AG04450 (cell line): ENCODE measurements at regions not wholly inside any gene's neighbourhood (a gene's known extent, or its start where the extent isn't known, plus 50 kb on each side); places are given as distances from the start of the nearest gene placed in this dataset.

Experiments used
- CTCF ChIA-PET: fragments of 300-600, 350-600 bp; formaldehyde crosslinking; extraction: SDS; loops from one replicate; lab custom pipeline; 2022; ENCODE audit warnings: antibody characterized with exemption, inconsistent platforms; lab: Charles Lee
- POLR2A ChIA-PET: fragments of 350-600 bp; formaldehyde crosslinking; extraction: SDS; loops from one replicate; lab custom pipeline; 2021; ENCODE audit warnings: antibody characterized with exemption, inconsistent platforms; lab: Yijun Ruan, JAX
- DNase-seq: peaks from one replicate; pipeline ENCODE4 v3.0.0-alpha.2; 2011; ENCODE audit warnings: low read depth, low spot score
- H3K27ac ChIP-seq: one replicate; pipeline ENCODE4 v1.5.1; 2012; ENCODE audit warnings: low read depth, low read length, control low read depth
- H3K27me3 ChIP-seq: one replicate; pipeline ENCODE4 v1.6.0; 2012; ENCODE audit warnings: low read length; ENCODE audit not compliant: control insufficient read depth, insufficient read depth
- H3K4me3 ChIP-seq: 2 replicates; pipeline ENCODE4 v1.5.1; 2011; ENCODE audit warnings: mild to moderate bottlenecking, low read depth, low read length, control low read depth
- H3K9me3 ChIP-seq: 2 replicates; pipeline ENCODE4 v1.5.1; 2012; ENCODE audit warnings: low read length; ENCODE audit not compliant: control insufficient read depth, insufficient read depth
- TF ChIP-seq, protein P1 (sequence below): IDR thresholded peaks from 2 replicates; pipeline ENCODE4 v1.5.1; 2011; ENCODE audit warnings: low read depth, low read length, control low read depth, inconsistent platforms

DNA sequence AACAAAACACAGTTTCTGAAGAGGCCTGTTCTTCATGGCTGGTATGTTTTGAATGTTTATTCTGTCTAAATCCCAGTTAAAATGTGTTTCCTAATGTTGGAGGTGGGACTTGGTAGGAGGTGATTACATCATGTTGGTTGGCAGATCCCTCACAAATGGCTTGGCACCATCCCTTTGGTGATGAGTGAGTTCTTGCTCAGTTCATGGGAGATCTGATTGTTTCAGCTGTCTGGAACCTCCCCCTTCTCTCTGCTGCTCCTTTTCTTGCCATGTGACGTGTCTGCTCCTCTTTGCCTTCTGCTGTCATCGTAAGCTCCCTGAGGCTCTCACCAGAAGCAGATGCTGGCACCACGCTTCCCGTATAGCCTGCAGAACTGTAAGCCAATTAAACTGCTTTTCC, 383.6 kb upstream of the TPK1 start:
- CTCF ChIA-PET, result no interaction called here
- POLR2A ChIA-PET, result no interaction called here
- Histone ChIP-seq H3K4me3 (no peak overlapping the region), H3K27ac (no peak overlapping the region), H3K27me3 (no peaks in the 10 kb centered on the region), H3K9me3 (peaks cover 16% of the 10 kb centered on the region)
- TF ChIP-seq, protein P1, sequence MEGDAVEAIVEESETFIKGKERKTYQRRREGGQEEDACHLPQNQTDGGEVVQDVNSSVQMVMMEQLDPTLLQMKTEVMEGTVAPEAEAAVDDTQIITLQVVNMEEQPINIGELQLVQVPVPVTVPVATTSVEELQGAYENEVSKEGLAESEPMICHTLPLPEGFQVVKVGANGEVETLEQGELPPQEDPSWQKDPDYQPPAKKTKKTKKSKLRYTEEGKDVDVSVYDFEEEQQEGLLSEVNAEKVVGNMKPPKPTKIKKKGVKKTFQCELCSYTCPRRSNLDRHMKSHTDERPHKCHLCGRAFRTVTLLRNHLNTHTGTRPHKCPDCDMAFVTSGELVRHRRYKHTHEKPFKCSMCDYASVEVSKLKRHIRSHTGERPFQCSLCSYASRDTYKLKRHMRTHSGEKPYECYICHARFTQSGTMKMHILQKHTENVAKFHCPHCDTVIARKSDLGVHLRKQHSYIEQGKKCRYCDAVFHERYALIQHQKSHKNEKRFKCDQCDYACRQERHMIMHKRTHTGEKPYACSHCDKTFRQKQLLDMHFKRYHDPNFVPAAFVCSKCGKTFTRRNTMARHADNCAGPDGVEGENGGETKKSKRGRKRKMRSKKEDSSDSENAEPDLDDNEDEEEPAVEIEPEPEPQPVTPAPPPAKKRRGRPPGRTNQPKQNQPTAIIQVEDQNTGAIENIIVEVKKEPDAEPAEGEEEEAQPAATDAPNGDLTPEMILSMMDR, result no peak
- no peak for DNase-seq

DNA sequence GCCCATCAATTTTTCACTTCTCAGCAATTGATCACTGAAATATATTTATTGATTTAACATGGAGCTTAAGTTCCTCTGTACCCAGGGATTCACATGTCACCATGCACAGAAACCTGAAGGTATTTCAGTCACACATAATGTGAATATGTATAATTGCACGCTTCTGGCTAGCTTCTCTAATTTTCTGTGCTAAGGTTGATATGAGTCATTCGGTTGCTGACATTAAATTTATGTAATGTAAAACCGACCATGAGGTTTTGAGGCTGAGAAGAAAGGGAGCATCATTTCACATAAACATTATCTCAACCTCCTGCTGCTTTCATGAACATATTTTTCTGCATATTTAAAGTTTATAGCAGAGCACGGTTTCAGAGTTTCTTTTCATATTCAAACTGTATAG, 381.0 kb upstream of the TPK1 start:
- POLR2A ChIA-PET, result no interaction called here
- Histone ChIP-seq H3K9me3 (peaks cover 16% of the 10 kb centered on the region), H3K27ac (no peak overlapping the region), H3K27me3 (no peaks in the 10 kb centered on the region), H3K4me3 (no peak overlapping the region)
- TF ChIP-seq, protein P1, result no peak
- CTCF ChIA-PET, result no interaction called here
- no peak for DNase-seq

DNA sequence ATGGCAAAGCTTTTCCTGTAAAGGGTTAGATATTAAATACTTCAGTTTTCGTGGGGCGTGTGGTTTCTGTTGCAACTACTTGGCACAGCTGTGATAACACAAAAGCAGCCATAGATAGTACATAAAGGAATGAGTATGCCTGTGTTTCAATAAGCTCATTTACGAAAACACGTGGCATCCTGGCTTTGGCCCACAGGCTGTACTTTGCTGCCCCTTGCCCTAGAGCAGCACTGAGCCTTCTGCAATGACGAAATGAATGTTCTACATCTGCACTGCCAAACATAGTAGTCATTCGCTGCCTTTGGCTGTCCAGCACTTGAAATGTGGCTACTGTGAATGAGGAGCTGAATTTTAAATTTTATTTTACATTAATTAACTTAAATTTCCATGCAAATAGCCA, 376.2 kb upstream of the TPK1 start:
- ChIA-PET CTCF (no interaction called here), POLR2A (no interaction called here)
- TF ChIP-seq, protein P1, result no peak
- no peak overlapping the region for H3K27ac ChIP-seq
- no peaks in the 10 kb centered on the region; the same call in 1 of the 2 replicates for H3K9me3 ChIP-seq
- no peaks in the 10 kb centered on the region for H3K27me3 ChIP-seq
- no peak overlapping the region for H3K4me3 ChIP-seq
- no peak for DNase-seq

DNA sequence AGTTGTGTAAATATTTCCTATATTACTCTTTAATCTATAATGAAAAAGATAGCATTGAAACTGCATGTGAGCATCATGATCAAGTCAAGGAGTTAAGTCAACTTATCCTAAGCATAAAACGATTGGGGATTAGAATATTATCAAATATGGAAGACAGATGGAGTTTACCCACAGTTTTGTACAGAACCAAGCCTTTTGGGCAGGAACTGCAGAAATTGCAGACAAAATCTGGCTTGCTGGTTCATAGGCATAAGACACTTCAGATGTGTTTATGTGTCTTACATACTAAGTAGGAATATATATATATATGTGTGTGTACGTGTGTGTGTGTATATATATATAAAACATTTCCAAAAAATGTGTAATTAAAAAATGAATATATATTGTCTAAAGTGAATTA, 375.4 kb upstream of the TPK1 start:
- TF ChIP-seq, protein P1, result no peak
- DNase-seq, result no peak

DNA sequence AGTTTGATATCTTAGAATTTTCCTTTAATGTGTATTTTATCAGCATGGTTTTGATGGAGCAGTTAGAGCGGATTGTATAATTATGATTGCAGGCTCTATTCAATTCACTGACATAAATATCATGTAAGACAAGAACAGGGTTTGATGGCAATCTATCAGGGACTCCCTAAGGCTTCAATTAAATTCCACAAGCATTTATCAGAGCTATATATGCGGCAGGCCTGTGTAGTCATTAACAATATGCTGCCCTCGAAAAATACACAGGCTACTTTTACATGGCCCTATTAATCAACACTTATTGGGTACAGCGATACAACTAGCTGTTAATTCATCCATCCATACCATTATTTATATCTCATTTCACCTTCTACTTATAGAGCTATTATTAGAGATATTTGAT, 358.1 kb upstream of the TPK1 start:
- no peak for DNase-seq
- Histone ChIP-seq H3K9me3 (peaks cover 8% of the 10 kb centered on the region), H3K27me3 (no peaks in the 10 kb centered on the region), H3K4me3 (no peak overlapping the region), H3K27ac (no peak overlapping the region)
- ChIA-PET CTCF (no interaction called here), POLR2A (no interaction called here)
- TF ChIP-seq, protein P1, result no peak

More for the DNA sequence above, 375.4 kb upstream of the TPK1 start:
- Histone ChIP-seq H3K9me3 (no peaks in the 10 kb centered on the region; the same call in 1 of the 2 replicates), H3K27me3 (no peaks in the 10 kb centered on the region), H3K27ac (no peak overlapping the region), H3K4me3 (no peak overlapping the region)
- CTCF ChIA-PET, result no interaction called here
- POLR2A ChIA-PET, result no interaction called here
